ENCODE measurements at regions not wholly inside any gene's neighbourhood (a gene's known extent, or its start where the extent isn't known, plus 50 kb on each side); places are given as distances from the start of the nearest gene placed in this dataset.

DNA sequence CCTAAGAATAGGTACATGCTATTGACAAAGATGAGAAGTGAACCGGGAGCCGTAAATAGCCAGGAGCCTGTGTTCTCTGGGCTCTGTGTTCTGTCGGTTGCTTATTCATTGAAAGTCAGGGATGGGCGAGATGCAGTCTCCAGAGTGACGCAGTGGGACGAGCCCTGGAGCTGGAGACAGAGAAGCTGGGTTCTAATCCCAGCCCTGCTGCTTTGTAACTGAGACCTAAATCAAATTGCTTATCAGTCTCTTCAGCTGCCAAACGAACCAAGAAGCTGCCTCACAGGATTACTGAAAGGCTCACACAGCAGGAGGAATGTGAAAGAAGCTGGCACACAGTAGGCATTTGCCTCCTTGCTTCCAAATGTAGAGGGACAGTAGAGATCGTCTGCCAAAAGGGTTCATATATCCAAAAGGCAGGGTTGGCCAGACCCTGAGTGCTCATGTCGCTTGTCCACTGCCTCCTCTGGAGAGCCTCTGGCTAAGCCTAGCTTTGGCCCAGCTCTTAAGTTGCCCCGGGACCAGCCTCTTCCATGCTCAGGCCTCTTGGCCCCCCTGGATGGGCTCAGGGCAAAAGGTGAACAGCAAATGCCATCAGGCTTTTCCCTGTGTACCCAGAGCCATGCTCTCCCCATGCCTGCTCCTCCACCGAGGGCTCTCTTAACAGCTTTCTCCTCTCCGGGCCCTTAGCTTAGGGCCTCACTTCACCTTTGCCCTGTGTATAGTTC, 134.2 kb upstream of the IPO9 start:
- intact Hi-C loops (cut with micrococcal nuclease; ENCODE audit: unreplicated experiment) (no loop called here), in situ Hi-C loops (cut with MboI) (no loop called here)
- ChIA-PET POLR2A (no interaction called here), SMC1A (ENCODE audit: uncharacterized antibody, unreplicated experiment) (interaction anchor here (0.6 to 1.2 kb wide), 2 partner anchors 16 to 133 kb away, joined by 3 read pairs; no protein-coding TSS in a partner anchor), RAD21 (ENCODE audit: unreplicated experiment) (no interaction called here), CTCF (interaction anchor here (1.2 to 1.9 kb wide), 3 partner anchors 10 to 149 kb away, joined by 3 to 7 read pairs (median 4); no protein-coding TSS in a partner anchor)
- Histone ChIP-seq H4K20me1 (ENCODE audit: control insufficient read depth, insufficient read depth) (no peaks in the 10 kb centered on the region), H3K36me3 (ENCODE audit: control insufficient read depth in 2 of 2, insufficient read depth in 2 of 2, low read length in 1 of 2) (no peaks in the 10 kb centered on the region), H3K4me1 (ENCODE audit: control insufficient read depth, insufficient read depth, low read length) (no peaks in the 10 kb centered on the region), H3K4me2 (ENCODE audit: control insufficient read depth, insufficient read depth) (no peak overlapping the region), H3K27me3 (replicated peaks in 1 of 2; ENCODE audit: control insufficient read depth in 2 of 2, insufficient read depth in 2 of 2, low read length in 1 of 2) (peaks cover 0 to 3% of the 10 kb centered on the region in 2 experiments; a peak in 2 of 4 replicates), H3K9ac (ENCODE audit: control insufficient read depth, insufficient read depth, low read length) (no peak overlapping the region), H3K27ac (ENCODE audit: control insufficient read depth, insufficient read depth) (no peak overlapping the region), H3K79me2 (ENCODE audit: control insufficient read depth, insufficient read depth, low read length) (no peaks in the 10 kb centered on the region), H2AFZ (ENCODE audit: control insufficient read depth, low read depth, low read length) (no peak overlapping the region), H3K4me3 (no peak overlapping the region), H3K9me3 (replicated peaks; ENCODE audit: control insufficient read depth, insufficient read depth, low read length) (no peaks in the 10 kb centered on the region)
- 32% methylated on average over 12 of the region's 12 CpGs for WGBS (ENCODE audit: insufficient coverage, insufficient replicate concordance, low lambda C conversion rate, missing lambda C conversion rate)
- no peak for FAIRE-seq
- no TSS peak for BruUV-seq (replicated peaks)
- no peak for ATAC-seq
- no peak for DNase-seq (ENCODE audit: low read depth, low spot score)
- TF ChIP-seq SUZ12 (IDR thresholded peaks at IDR 0.05; ENCODE audit: unreplicated experiment) (no peak), WRNIP1 (IDR thresholded peaks at IDR 0.05; ENCODE audit: borderline replicate concordance, low read depth, low read length) (no peak), RAD51 (IDR thresholded peaks at IDR 0.05) (no peak), ZBTB11 (CRISPR knock-in tag; IDR thresholded peaks at IDR 0.05) (no peak), ZBTB33 (IDR thresholded peaks at IDR 0.05) (no peak)
- TF ChIP-seq, protein P1, sequence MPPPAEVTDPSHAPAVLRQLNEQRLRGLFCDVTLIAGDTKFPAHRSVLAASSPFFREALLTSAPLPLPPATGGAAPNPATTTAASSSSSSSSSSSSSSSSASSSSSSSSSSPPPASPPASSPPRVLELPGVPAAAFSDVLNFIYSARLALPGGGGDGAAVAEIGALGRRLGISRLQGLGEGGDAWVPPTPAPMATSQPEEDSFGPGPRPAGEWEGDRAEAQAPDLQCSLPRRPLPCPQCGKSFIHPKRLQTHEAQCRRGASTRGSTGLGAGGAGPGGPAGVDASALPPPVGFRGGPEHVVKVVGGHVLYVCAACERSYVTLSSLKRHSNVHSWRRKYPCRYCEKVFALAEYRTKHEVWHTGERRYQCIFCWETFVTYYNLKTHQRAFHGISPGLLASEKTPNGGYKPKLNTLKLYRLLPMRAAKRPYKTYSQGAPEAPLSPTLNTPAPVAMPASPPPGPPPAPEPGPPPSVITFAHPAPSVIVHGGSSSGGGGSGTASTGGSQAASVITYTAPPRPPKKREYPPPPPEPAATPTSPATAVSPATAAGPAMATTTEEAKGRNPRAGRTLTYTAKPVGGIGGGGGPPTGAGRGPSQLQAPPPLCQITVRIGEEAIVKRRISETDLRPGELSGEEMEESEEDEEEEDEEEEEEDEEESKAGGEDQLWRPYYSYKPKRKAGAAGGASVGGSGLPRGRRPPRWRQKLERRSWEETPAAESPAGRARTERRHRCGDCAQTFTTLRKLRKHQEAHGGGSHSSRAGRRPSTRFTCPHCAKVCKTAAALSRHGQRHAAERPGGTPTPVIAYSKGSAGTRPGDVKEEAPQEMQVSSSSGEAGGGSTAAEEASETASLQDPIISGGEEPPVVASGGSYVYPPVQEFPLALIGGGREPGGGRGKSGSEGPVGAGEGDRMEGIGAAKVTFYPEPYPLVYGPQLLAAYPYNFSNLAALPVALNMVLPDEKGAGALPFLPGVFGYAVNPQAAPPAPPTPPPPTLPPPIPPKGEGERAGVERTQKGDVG (CRISPR knock-in tag; IDR thresholded peaks at IDR 0.05): no peak
- TF ChIP-seq, protein P2, sequence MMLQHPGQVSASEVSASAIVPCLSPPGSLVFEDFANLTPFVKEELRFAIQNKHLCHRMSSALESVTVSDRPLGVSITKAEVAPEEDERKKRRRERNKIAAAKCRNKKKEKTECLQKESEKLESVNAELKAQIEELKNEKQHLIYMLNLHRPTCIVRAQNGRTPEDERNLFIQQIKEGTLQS (IDR thresholded peaks at IDR 0.05; ENCODE audit: borderline replicate concordance, extremely low read depth, low read depth, low read length): no peak
- TF ChIP-seq, protein P3, sequence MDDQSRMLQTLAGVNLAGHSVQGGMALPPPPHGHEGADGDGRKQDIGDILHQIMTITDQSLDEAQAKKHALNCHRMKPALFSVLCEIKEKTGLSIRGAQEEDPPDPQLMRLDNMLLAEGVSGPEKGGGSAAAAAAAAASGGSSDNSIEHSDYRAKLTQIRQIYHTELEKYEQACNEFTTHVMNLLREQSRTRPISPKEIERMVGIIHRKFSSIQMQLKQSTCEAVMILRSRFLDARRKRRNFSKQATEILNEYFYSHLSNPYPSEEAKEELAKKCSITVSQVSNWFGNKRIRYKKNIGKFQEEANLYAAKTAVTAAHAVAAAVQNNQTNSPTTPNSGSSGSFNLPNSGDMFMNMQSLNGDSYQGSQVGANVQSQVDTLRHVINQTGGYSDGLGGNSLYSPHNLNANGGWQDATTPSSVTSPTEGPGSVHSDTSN (IDR thresholded peaks at IDR 0.05; ENCODE audit: insufficient replicate concordance, low read depth, low read length): no peak

Measured in GM12878 (cell line).